ENCODE measurements at regions not wholly inside any gene's neighbourhood (a gene's known extent, or its start where the extent isn't known, plus 50 kb on each side); places are given as distances from the start of the nearest gene placed in this dataset.
A peak's percentile ranks its signal among the peaks of the same experiment; 100 is the strongest.

DNA sequence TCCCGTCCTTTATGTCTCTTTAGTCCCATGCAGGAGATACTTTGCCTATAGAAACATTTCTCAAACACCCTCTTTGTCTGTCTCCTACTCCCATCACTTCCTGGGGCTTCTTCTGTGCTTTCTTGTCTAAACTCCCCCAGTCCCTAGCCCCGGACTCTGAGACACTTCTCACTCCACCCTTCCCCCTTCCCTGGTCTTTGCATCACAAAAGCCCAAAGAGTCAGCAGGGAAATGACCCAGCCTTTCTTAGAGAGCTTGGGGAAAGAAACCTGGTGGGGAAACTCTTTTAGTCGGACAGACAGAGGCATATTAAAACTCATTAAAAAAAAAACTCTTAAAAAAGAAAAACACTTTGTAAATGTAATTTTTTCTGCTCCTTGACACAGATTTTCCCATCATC lies 211.2 kb downstream of the TJP1 start:
- no peak for DNase-seq (ENCODE audit: low spot score)

DNA sequence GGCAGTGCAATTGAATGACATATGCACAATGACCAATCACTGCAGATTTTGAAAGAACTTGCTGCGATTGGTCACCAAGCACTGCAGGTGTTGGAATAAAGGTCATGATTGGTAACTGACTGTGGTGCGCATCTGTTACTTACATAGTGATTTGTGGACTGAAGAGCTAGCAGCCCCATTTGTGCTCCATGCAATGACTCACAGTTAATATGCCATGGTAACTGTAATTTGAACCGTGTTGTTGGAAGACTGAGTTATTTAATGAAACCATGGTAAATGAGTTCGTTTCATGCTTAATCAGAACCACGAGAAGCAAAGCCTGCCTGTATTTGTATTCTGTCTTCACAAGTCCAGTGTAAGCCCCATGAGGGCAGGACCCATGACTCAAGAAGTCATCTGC lies 220.5 kb downstream of the TJP1 start:
- no peak for DNase-seq (ENCODE audit: low spot score)

DNA sequence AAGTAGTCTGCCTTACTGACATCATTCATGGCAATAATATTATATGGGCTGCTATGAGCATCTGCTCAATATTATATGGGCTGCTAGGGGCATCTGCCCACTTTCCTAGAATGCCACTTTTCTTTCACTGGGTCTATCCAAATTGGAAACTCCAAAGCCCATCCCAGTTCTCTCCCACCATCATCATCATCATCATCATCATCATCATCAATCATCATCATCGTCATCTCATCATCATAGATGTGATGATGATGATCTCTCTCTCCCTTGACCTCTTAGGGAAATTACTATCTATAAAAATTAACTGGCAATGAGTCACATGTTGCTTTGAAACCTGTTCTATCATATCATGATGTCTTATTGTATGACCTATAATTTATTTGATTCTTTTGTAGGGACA lies 222.0 kb downstream of the TJP1 start:
- DNase-seq (ENCODE audit: low spot score): no peak

DNA sequence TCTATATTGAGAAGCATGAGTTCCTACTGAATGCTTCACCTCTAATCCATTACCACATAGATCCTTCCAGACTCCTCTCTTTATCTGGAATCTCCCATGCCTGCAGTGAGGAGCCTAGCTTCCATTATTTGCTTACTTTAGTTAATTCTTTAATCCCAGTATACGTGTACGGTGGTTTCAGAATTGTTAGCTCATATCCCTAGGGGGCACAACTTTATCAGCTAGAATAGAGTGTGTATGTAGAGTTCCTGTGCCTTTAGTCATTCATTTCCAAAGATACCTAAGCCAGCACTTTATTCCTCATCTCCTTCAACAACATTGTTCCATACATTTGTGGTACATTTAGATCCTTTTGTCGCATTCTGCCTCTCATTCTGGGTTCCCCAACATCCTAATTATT lies 226.0 kb downstream of the TJP1 start:
- DNase-seq (ENCODE audit: low spot score): no peak

DNA sequence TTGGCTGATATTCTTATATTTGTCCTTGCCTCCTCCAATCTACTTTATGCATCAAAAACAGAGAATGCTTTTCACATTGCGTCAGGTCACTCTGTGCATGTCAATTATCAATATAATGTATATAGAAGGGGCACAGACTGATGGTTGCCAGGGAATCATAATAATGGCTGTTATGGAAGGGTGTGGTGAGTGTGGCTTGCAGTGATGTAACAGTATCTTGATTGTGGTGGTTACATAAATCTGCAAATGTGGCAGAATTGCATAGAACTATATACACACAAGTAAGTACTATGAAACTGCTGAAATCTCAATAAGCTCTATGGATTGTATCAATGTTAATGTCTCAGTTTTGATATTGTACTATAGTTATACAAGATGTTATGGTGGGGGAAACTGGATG lies 228.6 kb downstream of the TJP1 start:
- DNase-seq (ENCODE audit: low spot score): no peak

DNA sequence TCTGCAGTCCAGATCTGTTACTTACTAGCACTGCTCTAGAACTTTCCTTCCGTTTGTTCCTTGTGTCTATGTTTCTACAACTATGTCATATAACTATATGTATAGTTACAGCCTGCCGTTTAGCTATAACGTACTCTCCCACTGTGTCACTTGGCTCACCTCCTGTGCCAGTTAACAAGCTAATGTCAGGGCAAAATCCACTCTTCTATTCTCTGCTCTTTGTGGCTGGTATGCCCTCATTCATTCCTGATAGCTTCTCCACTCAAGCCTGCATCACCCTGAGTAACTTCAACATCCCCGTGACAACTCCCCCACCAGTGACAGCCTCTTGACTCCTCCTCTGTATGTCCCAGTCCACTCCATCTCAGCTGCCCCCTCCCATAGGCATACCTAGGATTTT lies 229.2 kb downstream of the TJP1 start:
- DNase-seq (ENCODE audit: low spot score): no peak

DNA sequence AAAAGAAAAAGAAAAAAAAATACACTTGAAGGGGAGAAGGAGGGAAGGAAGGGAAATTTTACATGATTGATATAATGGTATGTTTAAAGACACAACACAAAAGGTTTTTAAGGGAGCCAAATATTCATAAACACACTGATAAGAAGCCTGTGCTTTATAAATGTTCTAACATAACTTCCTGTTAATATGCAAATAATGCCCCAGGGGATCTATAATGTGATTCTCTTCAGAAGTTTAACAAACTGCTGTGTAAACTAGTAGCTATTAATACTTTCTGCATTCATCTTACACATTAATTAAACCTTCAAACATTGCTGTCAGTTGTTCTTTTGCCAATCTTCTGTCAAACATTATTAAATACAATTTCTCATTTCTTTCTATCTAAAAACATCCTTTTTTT lies 231.6 kb downstream of the TJP1 start:
- DNase-seq (ENCODE audit: low spot score): no peak

DNA sequence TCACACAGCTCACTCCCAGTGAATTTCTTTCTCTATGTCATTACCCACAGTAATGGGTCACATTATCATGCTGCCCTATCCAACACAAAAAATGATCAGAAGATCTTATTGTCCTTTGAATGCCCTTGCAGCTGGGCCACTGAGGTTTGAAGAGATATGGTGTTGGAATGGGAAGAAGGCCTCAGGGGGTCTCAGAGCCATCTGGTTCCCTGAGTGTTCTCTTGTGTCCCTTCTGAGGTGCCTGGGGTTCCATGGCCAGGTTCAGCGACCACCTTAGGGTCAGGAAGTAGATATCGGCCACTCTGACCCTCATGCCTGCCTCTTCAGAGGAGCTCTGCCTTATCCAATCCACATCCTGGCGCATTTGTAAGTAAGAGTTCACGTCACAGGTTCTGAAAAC lies 232.3 kb downstream of the TJP1 start:
- DNase-seq (ENCODE audit: low spot score): no peak

DNA sequence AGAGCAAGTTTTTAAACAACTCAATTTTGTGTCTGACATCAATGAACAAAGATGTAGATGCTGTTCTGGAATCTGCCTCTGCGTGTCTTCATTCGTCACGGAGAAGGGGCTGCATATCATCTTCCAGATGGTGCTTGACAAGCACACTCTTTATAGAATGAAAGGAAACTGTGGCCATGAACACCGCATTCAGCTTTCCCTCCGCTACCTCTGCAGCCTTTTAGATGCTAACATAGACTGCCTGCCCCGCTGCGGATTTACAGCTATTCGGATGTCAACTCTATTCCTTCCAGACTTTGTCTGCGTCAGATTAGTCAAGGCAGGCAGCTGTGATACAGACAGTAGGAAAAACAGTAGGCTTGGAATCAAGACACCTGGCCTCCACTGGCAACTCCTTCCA lies 232.9 kb downstream of the TJP1 start:
- no peak for DNase-seq (ENCODE audit: low spot score)

DNA sequence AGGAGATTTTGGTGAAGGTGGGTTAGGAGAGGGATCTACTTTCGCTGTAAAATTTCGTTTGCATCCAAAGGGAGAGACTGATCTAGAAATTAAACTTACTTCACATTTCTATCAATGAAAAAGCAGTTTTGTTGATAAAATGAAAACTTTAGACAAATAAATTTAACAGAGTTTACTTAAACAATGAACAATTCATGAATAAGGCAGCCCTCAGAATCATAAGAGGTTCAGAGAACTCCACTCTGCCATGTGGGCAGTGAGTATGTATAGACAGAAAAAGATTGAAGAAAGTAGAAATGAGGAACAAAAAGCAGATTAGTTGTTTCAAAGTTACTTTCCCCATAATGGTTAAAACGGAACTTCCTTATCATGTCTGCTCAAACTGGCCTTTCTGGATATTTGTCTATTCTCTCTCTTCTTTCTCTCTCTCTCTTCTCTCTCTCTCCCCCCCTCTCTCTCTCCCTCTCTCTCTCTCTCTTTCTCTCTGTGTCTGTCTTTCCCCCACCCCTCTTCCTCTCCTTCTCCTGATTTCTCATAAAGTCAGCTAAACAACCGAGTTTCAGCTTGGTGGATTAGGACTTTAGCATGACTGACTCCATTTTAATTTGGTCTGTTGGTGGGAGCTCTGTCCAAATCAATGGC lies 248.9 kb downstream of the TJP1 start:
- no peak for DNase-seq (ENCODE audit: low spot score)

DNA sequence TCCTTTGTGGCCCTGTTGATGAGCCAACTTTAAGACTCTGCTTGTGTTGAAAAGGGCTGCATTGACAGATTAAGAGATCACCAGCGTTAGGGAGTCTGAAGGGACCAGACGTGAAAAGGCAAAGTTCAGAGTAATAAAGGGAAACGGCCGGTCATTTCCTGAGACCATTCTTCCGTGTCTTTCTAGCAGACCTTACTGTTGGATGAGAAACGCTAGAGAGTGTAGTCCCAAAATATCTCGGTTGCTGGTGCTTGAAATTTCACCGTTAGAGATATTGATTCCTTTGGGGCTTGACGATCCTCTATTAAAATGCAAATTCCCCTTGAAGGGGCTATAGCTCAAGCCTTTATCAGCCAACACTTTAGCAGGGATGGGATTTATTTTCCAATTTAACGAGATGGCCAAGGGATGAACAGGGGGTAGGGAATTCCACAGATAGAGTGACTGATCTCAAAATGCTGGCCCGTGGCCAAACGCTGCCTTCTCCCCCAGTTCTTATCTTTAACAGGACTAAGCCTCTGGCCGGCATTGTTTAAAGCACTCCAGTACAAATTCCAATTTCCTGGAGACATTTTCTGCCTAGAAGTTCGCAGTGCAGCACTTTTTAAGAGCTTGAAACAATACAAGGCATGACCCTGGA lies 250.4 kb downstream of the TJP1 start:
- DNase-seq (ENCODE audit: low spot score): no peak

DNA sequence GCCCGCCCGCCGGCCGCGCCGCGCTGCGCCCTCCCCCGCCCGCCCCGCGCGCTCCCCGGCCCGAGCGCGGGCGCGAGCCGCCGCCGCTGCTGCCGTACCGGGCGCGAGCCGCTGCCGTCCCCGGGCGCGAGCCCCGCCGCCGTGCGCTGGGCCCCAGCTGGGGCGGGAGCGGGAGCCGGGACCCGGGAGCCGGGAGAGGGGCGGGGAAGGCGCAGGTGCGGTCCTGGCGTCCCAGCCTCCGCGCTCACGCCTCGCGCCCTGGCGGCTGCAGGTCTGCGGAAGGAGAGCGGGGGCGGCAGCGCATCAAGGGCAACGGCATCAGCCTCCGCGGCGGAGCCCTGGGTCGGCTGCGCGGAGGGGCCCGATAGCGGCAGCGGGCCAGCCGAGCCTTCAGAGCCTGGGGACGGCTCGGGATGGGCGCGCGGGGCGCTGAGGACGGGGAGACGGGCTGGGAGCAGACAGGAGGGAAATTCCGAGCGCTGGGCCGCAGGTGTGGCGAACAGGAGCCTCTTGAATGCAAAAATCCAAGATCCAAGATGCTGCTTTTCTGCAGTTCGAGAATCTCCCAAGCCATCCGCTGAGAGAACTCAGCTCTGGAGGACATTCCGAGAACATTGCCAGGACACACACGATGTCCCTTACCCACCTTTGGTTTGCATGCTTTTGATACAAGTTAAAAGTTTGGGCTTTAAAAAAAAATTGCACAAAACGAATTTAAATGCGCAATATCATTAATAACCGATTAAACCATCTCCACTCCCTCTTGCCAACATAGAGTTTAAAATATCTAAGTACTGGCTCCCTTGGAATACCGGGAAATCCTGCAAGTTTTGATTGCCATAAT lies 251.1 kb downstream of the TJP1 start:
- peak; percentile 27 for DNase-seq (ENCODE audit: low spot score)

DNA sequence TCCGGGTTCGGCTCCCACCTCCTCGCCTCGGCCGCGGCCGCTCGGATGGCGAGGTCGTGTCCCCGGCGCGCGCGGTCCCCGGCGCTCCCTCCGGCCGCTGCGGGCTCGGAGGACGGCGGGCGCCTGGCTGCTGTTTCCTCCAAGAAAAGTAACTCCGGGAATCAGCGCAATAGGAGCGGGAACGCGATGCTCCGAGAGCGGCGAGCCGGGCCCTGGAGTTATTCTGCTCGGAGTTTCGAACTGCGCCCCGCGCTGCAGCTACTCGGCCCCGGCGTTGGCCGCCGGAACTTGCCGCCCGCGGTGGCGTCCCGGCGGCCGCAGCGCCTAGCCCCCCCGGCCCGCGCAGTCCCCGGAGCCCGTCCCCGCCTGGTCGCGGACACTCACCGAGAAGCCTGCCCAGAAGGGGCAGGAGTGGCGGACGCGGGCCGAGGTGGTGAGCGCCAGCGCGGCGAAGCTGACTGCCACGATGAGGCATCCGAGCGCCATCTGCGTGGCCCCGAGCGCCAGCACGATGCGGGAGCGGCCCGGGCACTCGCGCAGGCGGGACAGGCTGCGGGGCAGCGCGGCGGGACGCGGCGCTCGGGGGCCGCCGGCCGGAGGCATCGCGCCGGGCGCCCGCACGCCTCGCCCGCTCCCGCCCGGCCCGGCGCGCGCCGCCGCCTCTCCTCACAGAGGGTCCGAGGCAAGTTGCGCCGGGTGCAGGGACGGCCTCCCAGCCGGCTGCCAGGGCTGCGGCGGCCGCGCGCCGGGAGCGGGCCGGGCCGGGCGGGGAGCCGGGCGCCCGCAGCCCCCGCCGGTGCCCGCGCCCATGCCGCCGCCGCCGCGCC lies 251.9 kb downstream of the TJP1 start:
- no peak for DNase-seq (ENCODE audit: low spot score)

DNA sequence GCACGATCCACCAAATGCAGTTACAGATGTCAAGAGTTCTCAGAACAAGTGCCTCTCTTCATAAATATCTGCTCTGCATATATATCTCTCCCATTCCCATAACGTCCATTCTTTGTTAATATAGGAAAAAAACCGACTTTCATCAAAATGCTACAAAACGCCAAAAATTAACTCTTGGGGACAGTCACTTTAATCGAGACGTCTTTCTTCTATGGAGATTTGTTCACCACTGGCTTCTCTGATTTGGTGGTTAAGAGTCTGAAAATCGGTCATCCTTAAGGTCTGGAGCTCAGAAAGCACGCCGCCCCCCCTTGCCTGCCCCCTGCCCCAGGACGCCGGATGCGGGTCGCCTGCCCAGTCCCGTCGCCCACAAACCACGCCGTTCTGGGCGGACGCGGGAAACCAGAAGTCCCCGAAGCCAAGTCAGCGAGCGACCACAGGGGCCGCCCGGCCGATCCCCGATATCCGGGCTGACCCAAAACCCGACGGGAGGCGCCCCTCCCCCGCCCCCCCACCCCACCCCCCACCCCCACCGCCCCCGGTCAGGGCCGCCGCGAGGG lies 252.7 kb downstream of the TJP1 start:
- no peak for DNase-seq (ENCODE audit: low spot score)

DNA sequence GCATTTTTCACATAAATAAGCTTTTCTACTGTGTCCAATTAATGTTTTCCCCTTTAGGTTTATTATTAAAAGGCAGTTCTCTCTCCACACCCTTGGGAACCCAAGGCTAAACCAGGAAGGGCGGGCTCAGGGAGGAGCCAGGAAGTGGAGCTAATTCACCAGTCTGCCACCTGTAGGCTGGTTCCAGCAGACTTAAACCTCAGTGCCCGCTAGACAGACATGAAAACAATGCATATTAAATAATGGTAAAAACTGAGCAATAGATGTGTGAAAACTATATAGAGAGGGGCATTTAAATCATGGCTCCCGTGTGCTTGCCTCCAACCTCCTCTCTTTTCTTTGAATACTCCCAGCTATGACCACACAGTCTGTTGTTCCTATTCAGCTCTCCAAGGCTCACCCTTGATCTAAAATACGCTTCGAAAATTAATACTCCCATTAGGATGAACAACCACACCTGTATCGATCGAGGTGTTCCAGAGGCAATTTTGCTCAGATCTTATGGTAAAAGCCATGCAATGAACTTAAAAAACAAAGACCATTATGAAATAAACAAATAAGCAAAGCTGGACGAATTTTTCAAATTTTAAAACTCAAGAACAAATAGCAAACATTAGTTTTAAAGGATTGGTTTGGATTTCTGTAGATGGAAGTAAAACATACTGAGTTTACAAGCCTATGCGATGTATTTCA lies 253.3 kb downstream of the TJP1 start:
- no peak for DNase-seq (ENCODE audit: low spot score)

DNA sequence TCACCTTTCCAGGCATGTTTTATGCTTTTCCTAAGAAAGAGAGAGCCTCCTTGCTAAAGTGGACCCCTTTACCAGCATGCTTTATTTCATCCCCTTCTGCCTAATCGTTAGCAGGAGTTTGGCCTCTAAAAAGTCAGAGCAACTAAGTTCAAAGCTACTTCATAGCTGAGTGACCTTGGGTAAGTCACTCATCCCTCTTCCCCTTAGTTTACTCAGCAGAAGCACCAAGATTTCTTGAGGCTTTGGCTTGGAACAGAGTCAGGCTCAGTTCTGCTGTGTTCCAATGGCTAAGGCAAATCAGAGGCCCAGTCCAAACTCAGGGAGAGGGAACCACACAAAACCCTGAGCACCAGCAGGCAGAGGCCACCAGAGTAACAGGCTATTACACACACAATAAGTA lies 254.9 kb downstream of the TJP1 start:
- no peak for DNase-seq (ENCODE audit: low spot score)

DNA sequence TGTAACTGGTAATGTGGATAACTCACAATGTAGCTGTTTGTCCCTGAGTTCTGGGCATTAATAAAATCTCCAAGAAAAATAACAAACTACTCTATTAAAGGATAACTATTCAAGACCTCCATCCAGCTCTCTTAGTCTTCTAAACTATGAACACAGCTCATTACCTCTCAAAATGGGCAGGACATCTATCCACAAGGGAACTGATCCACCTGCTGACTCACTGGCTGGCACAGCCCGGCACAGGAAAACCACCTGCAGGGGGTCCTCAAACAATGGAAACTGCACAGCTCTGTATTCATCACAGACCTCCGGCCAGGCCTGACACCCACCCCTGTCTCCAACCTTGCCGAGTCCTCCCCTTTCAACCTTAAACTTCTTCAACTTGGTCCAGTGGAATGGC lies 255.4 kb downstream of the TJP1 start:
- DNase-seq (ENCODE audit: low spot score): no peak

DNA sequence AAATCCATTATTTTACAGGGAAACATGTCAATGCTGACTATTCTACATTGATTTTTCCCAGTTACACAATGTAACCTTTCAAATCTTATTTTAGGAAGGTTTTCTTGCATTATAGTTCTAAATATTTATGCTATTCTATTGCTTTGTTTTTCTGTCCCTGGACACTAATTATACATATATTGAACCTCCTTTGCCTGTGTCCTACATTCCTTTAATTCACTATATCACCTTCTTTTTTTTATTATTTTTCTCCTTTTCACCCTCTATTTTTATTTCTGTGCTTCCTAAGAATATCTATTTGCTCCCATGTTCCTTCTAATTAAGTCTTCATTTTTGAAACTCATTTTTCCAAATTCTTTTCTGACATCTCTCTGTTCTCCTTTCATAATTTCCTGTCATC lies 259.2 kb downstream of the TJP1 start:
- DNase-seq (ENCODE audit: low spot score): no peak

DNA sequence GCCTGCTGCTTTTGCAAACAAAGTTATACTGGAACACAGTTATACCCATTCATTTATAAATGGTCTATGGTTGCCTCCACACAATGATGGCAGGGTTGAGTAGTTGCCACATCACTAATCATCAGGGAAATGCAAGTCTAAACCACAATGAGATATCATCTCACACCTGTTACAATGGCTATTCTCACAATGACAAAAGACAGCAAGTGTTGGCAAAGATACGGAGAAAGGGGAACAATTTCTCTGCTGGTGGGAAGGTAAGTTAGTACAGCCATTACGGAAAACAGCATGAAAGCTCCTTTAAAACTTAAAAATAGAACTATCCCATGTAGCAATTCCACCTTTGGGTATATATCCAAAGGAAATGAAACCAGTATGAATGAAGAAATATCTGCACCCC lies 261.4 kb downstream of the TJP1 start:
- no peak for DNase-seq (ENCODE audit: low spot score)

DNA sequence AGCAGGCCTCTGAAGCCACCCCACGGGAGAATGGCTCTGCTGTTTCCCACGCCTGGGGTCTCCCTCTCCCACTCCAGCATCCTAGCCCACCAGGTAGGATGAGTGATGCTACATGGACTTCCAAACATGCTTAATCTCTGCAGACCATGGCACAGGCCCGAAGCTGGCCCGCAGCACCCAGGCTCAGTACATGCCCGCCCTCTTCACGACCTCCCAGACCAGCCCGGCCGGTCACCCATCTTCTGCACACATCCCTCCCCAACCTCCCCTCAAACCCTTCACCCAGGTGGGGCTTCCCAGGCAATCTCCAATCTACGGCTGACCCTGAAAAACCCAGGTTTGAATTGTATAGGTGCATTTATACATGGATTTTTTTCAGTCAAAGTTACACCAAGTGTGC lies 264.0 kb downstream of the TJP1 start:
- no peak for DNase-seq (ENCODE audit: low spot score)

DNA sequence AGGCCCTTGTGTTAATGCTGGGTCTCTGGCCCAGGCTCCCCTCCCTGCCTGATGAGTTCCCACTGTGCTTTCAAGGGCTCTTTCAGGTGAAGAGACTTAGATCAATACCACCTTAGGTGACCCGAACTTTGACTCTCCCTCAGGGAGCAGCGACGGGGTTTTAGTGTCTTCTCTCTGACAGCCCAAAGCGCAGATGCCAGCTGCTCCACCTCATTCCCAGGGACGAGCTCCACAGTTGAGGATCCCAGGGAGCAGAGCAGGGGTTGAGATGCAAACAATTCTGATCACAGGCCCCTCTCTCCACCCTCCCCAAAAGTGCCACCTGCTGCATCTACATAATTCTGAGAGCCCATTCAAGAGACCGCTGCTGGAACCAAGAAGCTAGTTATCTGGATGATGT lies 265.1 kb downstream of the TJP1 start:
- DNase-seq (ENCODE audit: low spot score): no peak
